Gastrocnemius medialis (tissue), 4 donors: ENCODE measurements at regions not wholly inside any gene's neighbourhood (a gene's known extent, or its start where the extent isn't known, plus 50 kb on each side); places are given as distances from the start of the nearest gene placed in this dataset.

Experiments used
- ATAC-seq, 2 donors: fragments of 150-250 bp; one replicate each; pipeline ENCODE4 v1.9.1; 2016
- DNase-seq, 2 donors: peaks; one replicate each; pipeline ENCODE4 v3.0.0-alpha.2; 2019
- H3K27ac ChIP-seq, 4 donors: fragments of 200-600 bp; sonication (generic); 1 replicate in 1 of 4; 2 replicates in 3 of 4; pipeline ENCODE4 v1.5.1; 2016 to 2018; ENCODE audit warnings: mild to moderate bottlenecking in 2 of 4, moderate library complexity in 1 of 4
- H3K27me3 ChIP-seq, 3 donors: fragments of 200-600 bp; sonication (generic) in 2 of 3; 1 replicate in 1 of 3; 2 replicates in 2 of 3; pipeline versions ENCODE4 v1.5.1 to v1.6.0; 2016 to 2019; ENCODE audit warnings: mild to moderate bottlenecking in 1 of 3, moderate library complexity in 1 of 3
- H3K36me3 ChIP-seq, 2 donors: fragments of 200-600 bp; sonication (generic) in 1 of 2; one replicate each; pipeline ENCODE4 v1.5.1; 2017 to 2018
- H3K4me1 ChIP-seq, 2 donors: fragments of 200-600 bp; sonication (generic) in 1 of 2; one replicate each; pipeline ENCODE4 v1.5.1; 2016 to 2017; ENCODE audit warnings: mild to moderate bottlenecking in 2 of 2
- H3K4me3 ChIP-seq, 4 donors: fragments of 200-600 bp; sonication (generic) in 3 of 4; 1 replicate in 1 of 4; 2 replicates in 3 of 4; pipeline ENCODE4 v1.5.1; 2016 to 2019; ENCODE audit warnings: mild to moderate bottlenecking in 2 of 4
- H3K9me3 ChIP-seq, 3 donors: fragments of 200-600 bp; sonication (generic) in 2 of 3; 1 replicate in 1 of 3; 2 replicates in 2 of 3; pipeline ENCODE4 v1.5.1; 2016 to 2019
- CTCF ChIP-seq, 5 experiments: fragments of 450-650 bp in 3 of 5; fragments of 200-600 bp in 2 of 5; sonication (generic) in 2 of 5; IDR thresholded peaks in 4 of 5; conservative IDR thresholded peaks in 1 of 5; 1 replicate in 4 of 5; 2 replicates in 1 of 5; pipeline ENCODE4 v1.5.1; 2016 to 2019; ENCODE audit warnings: antibody characterized with exemption in 5 of 5, mild to moderate bottlenecking in 3 of 5, moderate library complexity in 3 of 5
- POLR2A ChIP-seq, 2 donors: fragments of 450-650 bp; IDR thresholded peaks; one replicate each; pipeline ENCODE4 v1.6.1; 2017; ENCODE audit warnings: antibody characterized with exemption in 2 of 2, mild to moderate bottlenecking in 2 of 2, moderate library complexity in 2 of 2
- in situ Hi-C, 4 donors: fragments of 200-750 bp; cut with MboI; loops; one replicate each; pipeline versions ENCODE4 v1.15.0 to v1.8.0; 2017; ENCODE audit warnings: low sequenced_read_pairs in 4 of 4
- intact Hi-C: fragments of 100-400 bp; cut with DNase I; formaldehyde crosslinking; loops from one replicate; pipeline ENCODE4 v1.15.1; 2023; ENCODE audit warnings: low total_unique reads

GRCh38 chr14:65900164-65900563 lies 487.6 kb downstream of the FUT8 start:
- DNase-seq, result no peak
- no peak overlapping the region for H3K27ac ChIP-seq

DNA sequence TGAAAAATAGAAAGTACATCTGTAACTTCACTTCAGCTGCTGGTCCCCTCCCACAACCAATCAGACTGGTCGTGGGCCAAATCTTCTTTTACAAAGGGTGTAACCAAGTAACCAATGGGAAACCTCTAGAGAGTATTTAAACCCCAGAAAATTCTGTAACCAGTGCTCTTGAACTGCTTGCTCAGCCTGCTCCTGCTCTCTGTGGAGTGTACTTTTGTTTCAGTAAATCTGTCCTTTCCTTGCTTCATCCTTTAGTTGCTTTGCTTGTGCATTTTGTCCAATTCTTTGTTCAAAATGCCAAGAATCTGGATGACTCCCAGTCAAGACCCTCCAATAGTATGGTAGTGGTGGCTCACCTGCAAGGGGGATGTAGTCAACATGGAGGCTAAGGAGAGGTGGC lies 489.1 kb downstream of the FUT8 start:
- H3K36me3 ChIP-seq, result no peaks in the 10 kb centered on the region
- no peaks in the 10 kb centered on the region for H3K4me1 ChIP-seq
- no peaks in the 10 kb centered on the region for H3K9me3 ChIP-seq
- intact Hi-C loops, result no loop called here
- TF ChIP-seq POLR2A (IDR thresholded peaks at IDR 0.05), result no peak
- TF ChIP-seq CTCF (IDR thresholded peaks at IDR 0.05 in 4 of 5, conservative IDR thresholded peaks at IDR 0.05 in 1 of 5), result no peak
- DNase-seq, result no peak
- no peaks in the 10 kb centered on the region for H3K27me3 ChIP-seq
- no peak overlapping the region for H3K27ac ChIP-seq
- ATAC-seq, result no peak
- no peak overlapping the region for H3K4me3 ChIP-seq
- in situ Hi-C loops, result no loop called here

More at GRCh38 chr14:65900164-65900563, 487.6 kb downstream of the FUT8 start:
- no peaks in the 10 kb centered on the region for H3K9me3 ChIP-seq
- H3K36me3 ChIP-seq, result no peaks in the 10 kb centered on the region
- ATAC-seq, result no peak
- TF ChIP-seq POLR2A (IDR thresholded peaks at IDR 0.05), result no peak
- no peak for TF ChIP-seq CTCF (IDR thresholded peaks at IDR 0.05 in 4 of 5, conservative IDR thresholded peaks at IDR 0.05 in 1 of 5)
- in situ Hi-C loops (no loop called here), intact Hi-C loops (no loop called here)
- H3K4me3 ChIP-seq, result no peak overlapping the region
- H3K4me1 ChIP-seq, result no peaks in the 10 kb centered on the region
- H3K27me3 ChIP-seq, result no peaks in the 10 kb centered on the region

GRCh38 chr14:65904988-65905387 lies 492.5 kb downstream of the FUT8 start:
- intact Hi-C loops (no loop called here), in situ Hi-C loops (no loop called here)
- H3K27ac ChIP-seq, result no peak overlapping the region
- no peak overlapping the region for H3K4me3 ChIP-seq
- no peaks in the 10 kb centered on the region for H3K9me3 ChIP-seq
- no peaks in the 10 kb centered on the region for H3K36me3 ChIP-seq
- no peak for TF ChIP-seq POLR2A (IDR thresholded peaks at IDR 0.05)
- TF ChIP-seq CTCF (IDR thresholded peaks at IDR 0.05 in 4 of 5, conservative IDR thresholded peaks at IDR 0.05 in 1 of 5), result no peak
- no peaks in the 10 kb centered on the region for H3K27me3 ChIP-seq
- DNase-seq, result no peak
- ATAC-seq, result no peak
- H3K4me1 ChIP-seq, result no peaks in the 10 kb centered on the region

GRCh38 chr14:65906344-65906743 lies 493.8 kb downstream of the FUT8 start:
- no peak overlapping the region for H3K27ac ChIP-seq
- intact Hi-C loops (no loop called here), in situ Hi-C loops (no loop called here)
- no peak for TF ChIP-seq CTCF (IDR thresholded peaks at IDR 0.05 in 4 of 5, conservative IDR thresholded peaks at IDR 0.05 in 1 of 5)
- TF ChIP-seq POLR2A (IDR thresholded peaks at IDR 0.05), result no peak
- H3K27me3 ChIP-seq, result no peaks in the 10 kb centered on the region
- H3K4me3 ChIP-seq, result no peak overlapping the region
- DNase-seq, result no peak
- no peak for ATAC-seq
- no peaks in the 10 kb centered on the region for H3K9me3 ChIP-seq
- no peaks in the 10 kb centered on the region for H3K4me1 ChIP-seq
- H3K36me3 ChIP-seq, result no peaks in the 10 kb centered on the region

- H3K9me3 ChIP-seq, result no peaks in the 10 kb centered on the region
- no peak overlapping the region for H3K27ac ChIP-seq
- DNase-seq (no peak), ATAC-seq (no peak)
- TF ChIP-seq CTCF (IDR thresholded peaks at IDR 0.05 in 4 of 5, conservative IDR thresholded peaks at IDR 0.05 in 1 of 5), result no peak
- TF ChIP-seq POLR2A (IDR thresholded peaks at IDR 0.05), result no peak
- H3K27me3 ChIP-seq, result no peaks in the 10 kb centered on the region
- no peaks in the 10 kb centered on the region for H3K36me3 ChIP-seq
- intact Hi-C loops, result no loop called here
- H3K4me1 ChIP-seq, result no peaks in the 10 kb centered on the region
- H3K4me3 ChIP-seq, result no peak overlapping the region
- in situ Hi-C loops, result no loop called here
Observed at GRCh38 chr14:65906948-65907347, 494.4 kb downstream of the FUT8 start.
